Astrocyte of the hippocampus (primary cell): ENCODE measurements at regions not wholly inside any gene's neighbourhood (a gene's known extent, or its start where the extent isn't known, plus 50 kb on each side); places are given as distances from the start of the nearest gene placed in this dataset.

ENCODE experiments used
- DNase-seq: peaks from one replicate; pipeline ENCODE4 v3.0.0; 2011; ENCODE audit warnings: low read depth, low spot score

- DNase-seq = peak; percentile 96
Measured at GRCh38 chr1:181142096-181142958, 53.8 kb downstream of the IER5 start.

GRCh38 chr1:181143102-181143859 lies 54.8 kb downstream of the IER5 start:
- no peak for DNase-seq

- DNase-seq = no peak
Measured at GRCh38 chr1:181144238-181144637, 55.7 kb downstream of the IER5 start.

- DNase-seq = no peak
Measured at GRCh38 chr1:181148636-181149035, 60.1 kb downstream of the IER5 start.

GRCh38 chr1:181149326-181150125 lies 61.0 kb downstream of the IER5 start:
- no peak for DNase-seq

- no peak for DNase-seq
Measured at GRCh38 chr1:181150273-181150672, 61.8 kb downstream of the IER5 start.

GRCh38 chr1:181150842-181151241 lies 62.3 kb downstream of the IER5 start:
- DNase-seq = no peak

- peak; percentile 40 for DNase-seq
Measured at GRCh38 chr1:181151378-181152326, 63.2 kb downstream of the IER5 start.

GRCh38 chr1:181152892-181153633 lies 64.6 kb downstream of the IER5 start:
- peak; percentile 90 for DNase-seq

GRCh38 chr1:181153634-181153961 lies 65.1 kb downstream of the IER5 start:
- no peak for DNase-seq

GRCh38 chr1:181155339-181155738 lies 66.8 kb downstream of the IER5 start:
- DNase-seq = no peak

- peak; percentile 66 for DNase-seq
Measured at GRCh38 chr1:181159451-181160140, 71.1 kb downstream of the IER5 start.

- no peak for DNase-seq
Measured at GRCh38 chr1:181160322-181160721, 71.8 kb downstream of the IER5 start.

GRCh38 chr1:181160998-181161870 lies 72.7 kb downstream of the IER5 start:
- DNase-seq = no peak

- DNase-seq = no peak
Measured at GRCh38 chr1:181163662-181164061, 75.2 kb downstream of the IER5 start.

- peak; percentile 87 for DNase-seq
Measured at GRCh38 chr1:181166377-181167196, 78.1 kb downstream of the IER5 start.

- DNase-seq = no peak
Measured at GRCh38 chr1:181169281-181169865, 80.9 kb downstream of the IER5 start.
